Ishikawa (cell line): ENCODE measurements at regions not wholly inside any gene's neighbourhood (a gene's known extent, or its start where the extent isn't known, plus 50 kb on each side); places are given as distances from the start of the nearest gene placed in this dataset.

Experiments
- CEBPB ChIP-seq: IDR thresholded peaks from 2 replicates; pipeline ENCODE4 v1.6.1; 2012
- CREB1 ChIP-seq: IDR thresholded peaks from 2 replicates; pipeline ENCODE4 v1.6.1; 2012; ENCODE audit warnings: low read depth
- EGR1 ChIP-seq: IDR thresholded peaks from 2 replicates; pipeline ENCODE4 v1.6.1; 2012
- EP300 ChIP-seq: IDR thresholded peaks from 2 replicates; pipeline ENCODE4 v1.6.1; 2012; ENCODE audit warnings: borderline replicate concordance
- MAX ChIP-seq: IDR thresholded peaks from 2 replicates; pipeline ENCODE4 v1.6.1; 2012
- RAD21 ChIP-seq: IDR thresholded peaks from 2 replicates; pipeline ENCODE4 v1.6.1; 2012; ENCODE audit warnings: low read depth
- REST ChIP-seq: IDR thresholded peaks from 2 replicates; pipeline ENCODE4 v1.6.1; 2012; ENCODE audit warnings: low read depth, mild to moderate bottlenecking
- TAF1 ChIP-seq: IDR thresholded peaks from 2 replicates; pipeline ENCODE4 v1.6.1; 2012; ENCODE audit warnings: low read depth, mild to moderate bottlenecking
- TCF12 ChIP-seq: IDR thresholded peaks from 2 replicates; pipeline ENCODE4 v1.6.1; 2012; ENCODE audit warnings: low read depth
- TEAD4 ChIP-seq: IDR thresholded peaks from 2 replicates; pipeline ENCODE4 v1.6.1; 2012
- YY1 ChIP-seq: IDR thresholded peaks from 2 replicates; pipeline ENCODE4 v1.6.1; 2012; ENCODE audit warnings: low read depth
- ZBTB7A ChIP-seq: IDR thresholded peaks from 2 replicates; pipeline ENCODE4 v1.6.1; 2012; ENCODE audit warnings: low read depth

- TF ChIP-seq EP300: no peak
- TF ChIP-seq CREB1: no peak
- TF ChIP-seq TEAD4: no peak
- no peak for TF ChIP-seq EGR1
- no peak for TF ChIP-seq YY1
- TF ChIP-seq RAD21: no peak
- no peak for TF ChIP-seq CEBPB
- no peak for TF ChIP-seq MAX
- no peak for TF ChIP-seq REST
- TF ChIP-seq TCF12: no peak
- no peak for TF ChIP-seq TAF1
- TF ChIP-seq ZBTB7A: no peak
Observed at GRCh38 chrX:109270580-109271484, 211.1 kb downstream of the GUCY2F start.
